KBM-7 (cell line): ENCODE measurements at regions not wholly inside any gene's neighbourhood (a gene's known extent, or its start where the extent isn't known, plus 50 kb on each side); places are given as distances from the start of the nearest gene placed in this dataset.
A peak's percentile ranks its signal among the peaks of the same experiment; 100 is the strongest.
"Not testable (repeated sequence)": the region's sequence is repeated elsewhere in the genome, so short reads cannot be mapped to it uniquely, and the experiment has no call there.

Source experiments
- DNase-seq: peaks from one replicate; pipeline ENCODE4 v3.0.0-alpha.2; 2015
- in situ Hi-C: fragments of 300-500 bp; cut with MboI; formaldehyde crosslinking; loops from 2 replicates; pipeline ENCODE4 v1.14.3; 2020; ENCODE audit warnings: low sequenced_read_pairs, low pct_unique_long_range_greater_than_20kb, mixed read lengths

- in situ Hi-C loops, result no loop called here
- no peak for DNase-seq
Measured at GRCh38 chr4:136009258-136009832, 1522.9 kb downstream of the PCDH18 start.

- in situ Hi-C loops, result no loop called here
Measured at GRCh38 chr4:136007991-136008390, 1524.3 kb downstream of the PCDH18 start.

GRCh38 chr4:136002316-136002715 is 1530.0 kb downstream of the PCDH18 start:
- in situ Hi-C loops, result no loop called here
- DNase-seq, result no peak

More at GRCh38 chr4:136007991-136008390, 1524.3 kb downstream of the PCDH18 start:
- no peak for DNase-seq

GRCh38 chr4:136001791-136002190 is 1530.5 kb downstream of the PCDH18 start:
- no peak for DNase-seq
- in situ Hi-C loops, result no loop called here

GRCh38 chr4:136000246-136000645 is 1532.0 kb downstream of the PCDH18 start:
- in situ Hi-C loops, result no loop called here
- no peak for DNase-seq

- DNase-seq, result no peak
- in situ Hi-C loops, result no loop called here
Measured at GRCh38 chr4:135994360-135994759, 1537.9 kb downstream of the PCDH18 start.

- DNase-seq, result no peak
- in situ Hi-C loops, result no loop called here
Measured at GRCh38 chr4:135976860-135977259, 1555.4 kb downstream of the PCDH18 start.

GRCh38 chr4:135966936-135967335 is 1565.4 kb downstream of the PCDH18 start:
- no peak for DNase-seq
- in situ Hi-C loops, result no loop called here

GRCh38 chr4:135963009-135963408 is 1569.3 kb downstream of the PCDH18 start:
- DNase-seq, result no peak
- in situ Hi-C loops, result no loop called here

- in situ Hi-C loops, result no loop called here
- no peak for DNase-seq
Measured at GRCh38 chr4:135949931-135950330, 1582.4 kb downstream of the PCDH18 start.

- in situ Hi-C loops, result no loop called here
- no peak for DNase-seq
Measured at GRCh38 chr4:135948797-135949196, 1583.5 kb downstream of the PCDH18 start.

- no peak for DNase-seq
- in situ Hi-C loops, result no loop called here
Measured at GRCh38 chr4:135941671-135942070, 1590.6 kb downstream of the PCDH18 start.

- in situ Hi-C loops, result no loop called here
Measured at GRCh38 chr4:135934026-135934425, 1598.3 kb downstream of the PCDH18 start.

GRCh38 chr4:135927651-135928050 is 1604.6 kb downstream of the PCDH18 start:
- no peak for DNase-seq
- in situ Hi-C loops, result no loop called here

More at GRCh38 chr4:135934026-135934425, 1598.3 kb downstream of the PCDH18 start:
- no peak for DNase-seq

- DNase-seq, result no peak
- in situ Hi-C loops, result no loop called here
Measured at GRCh38 chr4:135921081-135921480, 1611.2 kb downstream of the PCDH18 start.

GRCh38 chr4:135917011-135917410 is 1615.3 kb downstream of the PCDH18 start:
- in situ Hi-C loops, result no loop called here
- no peak for DNase-seq

GRCh38 chr4:135900956-135901355 is 1631.3 kb downstream of the PCDH18 start:
- DNase-seq, result no peak
- in situ Hi-C loops, result no loop called here

- DNase-seq, result peak; percentile 12
- in situ Hi-C loops, result not testable (repeated sequence)
Measured at GRCh38 chr4:135864304-135864703, 1662.7 kb upstream of the PABPC4L start.

GRCh38 chr4:135840781-135841180 is 1639.2 kb upstream of the PABPC4L start:
- in situ Hi-C loops, result no loop called here
- no peak for DNase-seq

- no peak for DNase-seq
- in situ Hi-C loops, result no loop called here
Measured at GRCh38 chr4:135839712-135840111, 1638.1 kb upstream of the PABPC4L start.

GRCh38 chr4:135838889-135839288 is 1637.3 kb upstream of the PABPC4L start:
- in situ Hi-C loops, result no loop called here
- no peak for DNase-seq
